Keratinocyte (primary cell): ENCODE measurements at regions not wholly inside any gene's neighbourhood (a gene's known extent, or its start where the extent isn't known, plus 50 kb on each side); places are given as distances from the start of the nearest gene placed in this dataset.
"Not testable (repeated sequence)": the region's sequence is repeated elsewhere in the genome, so short reads cannot be mapped to it uniquely, and the experiment has no call there.

Experiments used
- EZH2 ChIP-seq: IDR thresholded peaks from one replicate; pipeline ENCODE4 v1.6.1; 2012; ENCODE audit warnings: inconsistent platforms, mild to moderate bottlenecking, low read length, moderate library complexity
- TF ChIP-seq, protein P1 (sequence below), 3 experiments: IDR thresholded peaks in 1 of 3; conservative IDR thresholded peaks in 1 of 3; optimal IDR thresholded peaks in 1 of 3; 2 replicates in 2 of 3; 3 replicates in 1 of 3; pipeline versions ENCODE3 to v1.5.1; 2011; ENCODE audit warnings: low read length in 3 of 3, mild to moderate bottlenecking in 3 of 3, moderate library complexity in 2 of 3, control low read depth in 1 of 3, inconsistent platforms in 1 of 3; ENCODE audit not compliant: insufficient read depth in 2 of 3; ENCODE audit errors: extremely low read depth in 1 of 3

DNA sequence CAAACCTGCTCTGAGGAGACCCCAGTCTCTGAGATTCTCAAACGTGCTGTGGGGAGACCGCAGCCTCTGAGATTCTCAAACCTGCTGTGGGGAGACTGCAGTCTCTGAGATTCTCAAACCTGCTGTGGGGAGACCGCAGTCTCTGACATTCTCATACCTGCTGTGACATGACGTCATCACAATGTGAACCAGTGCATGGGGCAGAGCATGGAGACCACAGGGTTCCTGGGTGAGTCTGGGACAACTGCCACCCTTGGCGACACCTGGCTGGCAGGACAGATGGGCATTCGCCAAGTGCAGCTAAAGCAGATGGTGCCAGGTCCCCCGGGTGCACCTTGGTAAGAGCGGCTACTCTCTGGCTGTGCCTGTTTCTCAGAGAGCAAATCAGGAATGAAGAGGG, 98.8 kb downstream of the DLL1 start:
- TF ChIP-seq, protein P1, sequence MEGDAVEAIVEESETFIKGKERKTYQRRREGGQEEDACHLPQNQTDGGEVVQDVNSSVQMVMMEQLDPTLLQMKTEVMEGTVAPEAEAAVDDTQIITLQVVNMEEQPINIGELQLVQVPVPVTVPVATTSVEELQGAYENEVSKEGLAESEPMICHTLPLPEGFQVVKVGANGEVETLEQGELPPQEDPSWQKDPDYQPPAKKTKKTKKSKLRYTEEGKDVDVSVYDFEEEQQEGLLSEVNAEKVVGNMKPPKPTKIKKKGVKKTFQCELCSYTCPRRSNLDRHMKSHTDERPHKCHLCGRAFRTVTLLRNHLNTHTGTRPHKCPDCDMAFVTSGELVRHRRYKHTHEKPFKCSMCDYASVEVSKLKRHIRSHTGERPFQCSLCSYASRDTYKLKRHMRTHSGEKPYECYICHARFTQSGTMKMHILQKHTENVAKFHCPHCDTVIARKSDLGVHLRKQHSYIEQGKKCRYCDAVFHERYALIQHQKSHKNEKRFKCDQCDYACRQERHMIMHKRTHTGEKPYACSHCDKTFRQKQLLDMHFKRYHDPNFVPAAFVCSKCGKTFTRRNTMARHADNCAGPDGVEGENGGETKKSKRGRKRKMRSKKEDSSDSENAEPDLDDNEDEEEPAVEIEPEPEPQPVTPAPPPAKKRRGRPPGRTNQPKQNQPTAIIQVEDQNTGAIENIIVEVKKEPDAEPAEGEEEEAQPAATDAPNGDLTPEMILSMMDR (optimal IDR thresholded peaks at IDR 0.05 in 1 of 3, IDR thresholded peaks at IDR 0.05 in 1 of 3, conservative IDR thresholded peaks at IDR 0.05 in 1 of 3; ENCODE audit: extremely low read depth in 1 of 3, insufficient read depth in 2 of 3, low read length in 3 of 3), result not testable (repeated sequence)
- TF ChIP-seq EZH2, result not testable (repeated sequence)
